Stimulated activated CD4-positive, alpha-beta T cell treated with anti-CD3 and anti-CD28 coated beads, Interleukin-15, amount 100 ng/mL, for 48 hours (primary cell): ENCODE measurements at regions not wholly inside any gene's neighbourhood (a gene's known extent, or its start where the extent isn't known, plus 50 kb on each side); places are given as distances from the start of the nearest gene placed in this dataset.

Source experiments
- DNase-seq, 2 donors: peaks; one replicate each; pipeline ENCODE4 v3.0.0-alpha.2; 2020; ENCODE audit warnings: low read depth in 2 of 2

- no peak for DNase-seq
Measured at GRCh38 chr10:78707745-78708144, 361.0 kb upstream of the ZMIZ1 start.

- DNase-seq = no peak
Measured at GRCh38 chr10:78712147-78712546, 356.6 kb upstream of the ZMIZ1 start.

- no peak for DNase-seq
Measured at GRCh38 chr10:78713659-78714058, 355.1 kb upstream of the ZMIZ1 start.

GRCh38 chr10:78714225-78714624, 354.5 kb upstream of the ZMIZ1 start:
- no peak for DNase-seq

GRCh38 chr10:78715435-78715834, 353.3 kb upstream of the ZMIZ1 start:
- DNase-seq = no peak

- no peak for DNase-seq
Measured at GRCh38 chr10:78716043-78716660, 352.6 kb upstream of the ZMIZ1 start.

GRCh38 chr10:78717200-78717599, 351.6 kb upstream of the ZMIZ1 start:
- DNase-seq = no peak

- DNase-seq = no peak
Measured at GRCh38 chr10:78718032-78718572, 350.7 kb upstream of the ZMIZ1 start.

GRCh38 chr10:78719276-78719675, 349.5 kb upstream of the ZMIZ1 start:
- no peak for DNase-seq

- no peak for DNase-seq
Measured at GRCh38 chr10:78720091-78720490, 348.7 kb upstream of the ZMIZ1 start.

- DNase-seq = no peak
Measured at GRCh38 chr10:78721231-78721630, 347.5 kb upstream of the ZMIZ1 start.

- DNase-seq = no peak
Measured at GRCh38 chr10:78724846-78725245, 343.9 kb upstream of the ZMIZ1 start.

GRCh38 chr10:78726171-78726570, 342.6 kb upstream of the ZMIZ1 start:
- DNase-seq = no peak

- no peak for DNase-seq
Measured at GRCh38 chr10:78727251-78727650, 341.5 kb upstream of the ZMIZ1 start.

- no peak for DNase-seq
Measured at GRCh38 chr10:78727728-78728127, 341.0 kb upstream of the ZMIZ1 start.

- DNase-seq = no peak
Measured at GRCh38 chr10:78728176-78728575, 340.6 kb upstream of the ZMIZ1 start.

- no peak for DNase-seq
Measured at GRCh38 chr10:78729366-78729765, 339.4 kb upstream of the ZMIZ1 start.

GRCh38 chr10:78729800-78730199, 339.0 kb upstream of the ZMIZ1 start:
- DNase-seq = no peak

GRCh38 chr10:78730754-78731153, 338.0 kb upstream of the ZMIZ1 start:
- no peak for DNase-seq

- DNase-seq = no peak
Measured at GRCh38 chr10:78731675-78732074, 337.1 kb upstream of the ZMIZ1 start.

- DNase-seq = no peak
Measured at GRCh38 chr10:78732381-78732780, 336.4 kb upstream of the ZMIZ1 start.

GRCh38 chr10:78736926-78737630, 331.7 kb upstream of the ZMIZ1 start:
- no peak for DNase-seq
